ENCODE measurements at regions not wholly inside any gene's neighbourhood (a gene's known extent, or its start where the extent isn't known, plus 50 kb on each side); places are given as distances from the start of the nearest gene placed in this dataset.
"Not testable (repeated sequence)": the region's sequence is repeated elsewhere in the genome, so short reads cannot be mapped to it uniquely, and the experiment has no call there.

DNA sequence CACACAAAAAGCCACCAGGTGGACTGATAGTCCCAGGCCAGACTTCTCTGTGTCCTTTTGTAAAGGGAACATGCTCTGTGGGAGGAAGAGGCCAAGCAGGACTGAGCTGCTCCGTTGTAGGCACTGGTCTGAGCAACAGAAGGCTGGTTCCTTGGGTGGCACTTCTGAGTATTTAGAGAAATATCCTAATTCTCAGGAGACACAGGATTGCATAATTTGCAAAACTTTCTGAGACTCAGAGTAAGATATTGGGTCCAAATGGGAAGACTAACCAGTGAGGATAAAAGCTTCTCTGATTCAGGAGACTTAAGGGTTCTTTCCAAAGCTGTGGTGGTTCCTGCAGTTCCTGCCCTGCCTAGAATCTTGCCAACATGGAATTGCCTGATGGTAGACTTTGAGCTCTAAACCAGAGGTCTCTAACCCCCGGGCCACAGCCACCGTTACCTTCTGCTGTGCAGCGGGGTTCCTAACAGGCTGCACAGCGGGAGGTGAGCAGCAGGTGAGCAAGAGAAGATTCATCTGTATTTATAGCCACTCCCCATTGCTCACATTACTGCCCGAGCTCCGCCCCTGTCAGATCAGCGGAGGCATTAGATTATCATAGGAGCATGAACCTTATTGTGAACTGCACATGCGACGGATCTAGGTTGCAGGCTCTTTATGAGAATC, 107.0 kb downstream of the OLIG3 start:
- Histone ChIP-seq H3K4me3 (no peak overlapping the region), H3K9me3 (no peaks in the 10 kb centered on the region), H3K4me1 (peaks cover 5% of the 10 kb centered on the region), H3K36me3 (no peaks in the 10 kb centered on the region), H3K27ac (no peak overlapping the region), H3K27me3 (no peaks in the 10 kb centered on the region)
- DNase-seq (no peak), ATAC-seq (no peak)
- intact Hi-C loops (cut with DNase I), result no loop called here
- TF ChIP-seq, protein P1, sequence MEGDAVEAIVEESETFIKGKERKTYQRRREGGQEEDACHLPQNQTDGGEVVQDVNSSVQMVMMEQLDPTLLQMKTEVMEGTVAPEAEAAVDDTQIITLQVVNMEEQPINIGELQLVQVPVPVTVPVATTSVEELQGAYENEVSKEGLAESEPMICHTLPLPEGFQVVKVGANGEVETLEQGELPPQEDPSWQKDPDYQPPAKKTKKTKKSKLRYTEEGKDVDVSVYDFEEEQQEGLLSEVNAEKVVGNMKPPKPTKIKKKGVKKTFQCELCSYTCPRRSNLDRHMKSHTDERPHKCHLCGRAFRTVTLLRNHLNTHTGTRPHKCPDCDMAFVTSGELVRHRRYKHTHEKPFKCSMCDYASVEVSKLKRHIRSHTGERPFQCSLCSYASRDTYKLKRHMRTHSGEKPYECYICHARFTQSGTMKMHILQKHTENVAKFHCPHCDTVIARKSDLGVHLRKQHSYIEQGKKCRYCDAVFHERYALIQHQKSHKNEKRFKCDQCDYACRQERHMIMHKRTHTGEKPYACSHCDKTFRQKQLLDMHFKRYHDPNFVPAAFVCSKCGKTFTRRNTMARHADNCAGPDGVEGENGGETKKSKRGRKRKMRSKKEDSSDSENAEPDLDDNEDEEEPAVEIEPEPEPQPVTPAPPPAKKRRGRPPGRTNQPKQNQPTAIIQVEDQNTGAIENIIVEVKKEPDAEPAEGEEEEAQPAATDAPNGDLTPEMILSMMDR (IDR thresholded peaks at IDR 0.05), result no peak

DNA sequence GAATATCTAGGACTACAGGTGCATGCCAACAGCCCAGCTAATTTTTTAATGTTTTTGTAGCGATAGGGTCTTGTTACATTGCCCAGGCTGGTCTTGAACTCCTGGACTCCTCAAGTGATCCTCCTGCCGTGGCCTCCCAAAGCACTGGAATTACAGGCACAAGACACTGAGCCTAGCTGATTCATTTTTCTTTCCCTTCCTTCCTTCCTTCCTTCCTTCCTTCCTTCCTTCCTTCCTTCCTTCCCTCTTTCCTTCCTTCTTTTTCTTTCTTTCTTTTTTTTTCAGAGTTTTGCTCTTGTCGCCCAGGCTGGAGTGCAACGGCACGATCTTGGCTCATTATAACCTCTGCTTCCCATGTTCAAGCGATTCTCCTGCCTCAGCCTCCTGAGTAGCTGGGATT, 110.9 kb downstream of the OLIG3 start:
- H3K27ac ChIP-seq; H3K9me3 ChIP-seq; intact Hi-C loops (cut with DNase I); ATAC-seq; DNase-seq; H3K4me1 ChIP-seq; H3K4me3 ChIP-seq; H3K36me3 ChIP-seq; H3K27me3 ChIP-seq: not testable (repeated sequence)

DNA sequence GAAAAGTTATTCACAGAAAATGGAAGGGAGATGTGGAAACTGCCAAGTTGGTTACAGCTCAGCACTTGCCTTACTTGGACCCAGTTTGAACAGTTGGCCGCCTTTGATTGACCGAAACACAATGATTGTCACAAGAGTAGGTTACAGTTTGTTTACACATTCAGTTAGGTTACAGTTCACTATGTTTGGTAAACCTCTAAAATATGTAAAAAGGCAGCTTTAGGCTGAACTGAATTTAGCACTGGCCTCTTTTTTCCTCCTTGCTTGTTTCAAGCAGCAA, 116.2 kb downstream of the OLIG3 start:
- Histone ChIP-seq H3K4me1 (no peaks in the 10 kb centered on the region), H3K9me3 (peaks cover 4% of the 10 kb centered on the region), H3K36me3 (no peaks in the 10 kb centered on the region), H3K27me3 (no peaks in the 10 kb centered on the region), H3K27ac (no peak overlapping the region), H3K4me3 (no peak overlapping the region)
- ATAC-seq (no peak), DNase-seq (no peak)
- intact Hi-C loops (cut with DNase I), result no loop called here
- TF ChIP-seq, protein P1 (IDR thresholded peaks at IDR 0.05), result no peak

DNA sequence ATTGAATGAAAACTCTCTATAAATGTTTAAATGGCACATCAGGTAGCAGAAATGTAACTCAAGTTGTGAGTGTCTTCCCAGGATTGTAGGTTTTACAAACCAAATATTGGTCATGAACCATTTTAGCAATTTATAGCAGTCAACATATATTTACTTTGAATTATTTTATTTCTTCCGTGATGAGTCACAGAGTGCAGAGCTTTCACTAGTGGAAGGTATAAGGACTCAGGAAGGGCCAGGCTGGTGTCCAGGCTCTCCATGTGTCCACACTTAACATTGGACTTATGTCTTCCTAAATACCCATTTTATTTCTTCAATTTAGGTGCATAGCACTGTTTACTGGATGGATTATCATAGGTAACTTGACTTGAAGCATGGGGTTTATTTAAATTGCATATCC, 120.9 kb downstream of the OLIG3 start:
- no peak for ATAC-seq
- DNase-seq, result no peak
- Histone ChIP-seq H3K4me1 (no peaks in the 10 kb centered on the region), H3K9me3 (no peaks in the 10 kb centered on the region), H3K27me3 (no peaks in the 10 kb centered on the region), H3K4me3 (no peak overlapping the region), H3K27ac (no peak overlapping the region), H3K36me3 (no peaks in the 10 kb centered on the region)
- intact Hi-C loops (cut with DNase I), result no loop called here
- TF ChIP-seq, protein P1 (IDR thresholded peaks at IDR 0.05), result no peak

DNA sequence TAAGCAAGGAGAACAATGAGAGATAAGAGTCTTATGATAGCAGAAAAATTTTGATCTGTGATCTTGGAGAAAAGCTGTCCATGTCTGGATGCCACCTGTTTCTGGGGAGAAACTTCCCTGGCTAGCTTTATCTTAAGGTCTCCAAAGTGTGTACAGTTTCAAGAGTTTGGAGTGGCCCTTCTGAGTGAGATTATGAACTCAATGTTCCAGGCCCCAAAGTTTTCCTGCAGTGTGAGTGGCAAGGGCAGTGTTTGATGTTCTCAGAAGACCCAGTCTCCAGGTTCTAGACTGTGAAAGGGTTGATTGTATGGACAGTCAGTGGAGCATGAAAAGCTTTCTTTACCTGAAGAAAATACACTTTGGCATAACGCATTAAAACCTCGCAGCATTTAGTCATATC, 121.7 kb downstream of the OLIG3 start:
- no peaks in the 10 kb centered on the region for H3K4me1 ChIP-seq
- intact Hi-C loops (cut with DNase I), result no loop called here
- H3K36me3 ChIP-seq, result no peaks in the 10 kb centered on the region
- TF ChIP-seq, protein P1 (IDR thresholded peaks at IDR 0.05), result no peak
- H3K27ac ChIP-seq, result no peak overlapping the region
- H3K27me3 ChIP-seq, result no peaks in the 10 kb centered on the region
- ATAC-seq (peak; percentile 78), DNase-seq (no peak)
- H3K9me3 ChIP-seq, result no peaks in the 10 kb centered on the region
- H3K4me3 ChIP-seq, result no peak overlapping the region

DNA sequence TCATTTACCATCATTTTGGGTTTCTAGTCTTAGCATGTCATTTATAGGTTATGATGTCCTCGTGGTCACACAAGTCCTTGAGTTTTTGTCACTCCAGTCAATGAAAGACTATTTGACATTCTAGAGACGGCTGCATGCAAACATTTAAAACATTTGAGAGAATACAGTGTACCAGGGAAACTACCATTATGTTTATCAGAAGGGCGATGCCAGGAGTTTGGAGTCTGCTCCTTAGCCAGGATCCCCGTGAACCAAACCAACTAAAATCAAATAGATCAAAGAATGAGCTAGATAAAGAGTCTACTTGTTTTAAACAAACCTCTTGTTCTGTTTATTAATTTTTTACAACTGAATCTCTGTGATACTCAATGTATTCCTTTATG, 122.6 kb downstream of the OLIG3 start:
- no peaks in the 10 kb centered on the region for H3K27me3 ChIP-seq
- no peaks in the 10 kb centered on the region for H3K36me3 ChIP-seq
- DNase-seq (no peak), ATAC-seq (no peak)
- TF ChIP-seq, protein P1 (IDR thresholded peaks at IDR 0.05), result no peak
- intact Hi-C loops (cut with DNase I), result no loop called here
- no peak overlapping the region for H3K4me3 ChIP-seq
- H3K4me1 ChIP-seq, result no peaks in the 10 kb centered on the region
- H3K9me3 ChIP-seq, result no peaks in the 10 kb centered on the region
- no peak overlapping the region for H3K27ac ChIP-seq

Data from upper lobe of right lung (tissue), 1 donor.